Ovary (tissue), 7 donors: ENCODE measurements at regions not wholly inside any gene's neighbourhood (a gene's known extent, or its start where the extent isn't known, plus 50 kb on each side); places are given as distances from the start of the nearest gene placed in this dataset.

ENCODE experiments used
- DNase-seq, 5 donors: peaks; one replicate each; pipeline ENCODE4 v3.0.0-alpha.2; 2019 to 2020
- H3K27ac ChIP-seq, 2 donors: fragments of 200-600 bp; one replicate each; pipeline versions ENCODE4 v1.5.1 to v1.8.0; 2019 to 2022
- H3K27me3 ChIP-seq: fragments of 200-600 bp; one replicate; pipeline ENCODE4 v1.8.0; 2022
- H3K36me3 ChIP-seq: fragments of 200-600 bp; sonication (generic); one replicate; pipeline ENCODE4 v1.5.1; 2019
- H3K4me1 ChIP-seq: one replicate; pipeline ENCODE4 v1.8.1; 2013; ENCODE audit warnings: mild to moderate bottlenecking, moderate library complexity; ENCODE audit not compliant: insufficient read depth
- H3K4me3 ChIP-seq: fragments of 200-600 bp; sonication (generic); one replicate; pipeline ENCODE4 v1.5.1; 2017
- H3K9me3 ChIP-seq, 2 donors: fragments of 200-600 bp in 1 of 2; sonication (generic) in 1 of 2; one replicate each; pipeline versions ENCODE4 v1.5.1 to v1.8.1; 2013 to 2019; ENCODE audit warnings: mild to moderate bottlenecking in 1 of 2, moderate library complexity in 1 of 2
- CTCF ChIP-seq, 3 donors: fragments of 450-650 bp in 2 of 3; fragments of 200-600 bp in 1 of 3; IDR thresholded peaks; one replicate each; pipeline versions ENCODE4 v1.5.1 to v1.8.0; 2016 to 2022; ENCODE audit warnings: antibody characterized with exemption in 3 of 3, mild to moderate bottlenecking in 1 of 3
- EP300 ChIP-seq: sonication (generic); formaldehyde crosslinking; IDR thresholded peaks from one replicate; pipeline ENCODE4 v1.6.1; 2017; ENCODE audit warnings: antibody characterized with exemption
- POLR2A ChIP-seq: fragments of 450-650 bp; IDR thresholded peaks from one replicate; pipeline ENCODE4 v1.6.1; 2017; ENCODE audit warnings: antibody characterized with exemption, mild to moderate bottlenecking, moderate library complexity
- WGBS, 3 donors: extraction: QIAGEN DNeasy Blood & Tissue Kit in 1 of 3; methylation state at CpG; one replicate each; pipeline versions ENCODE4 v1.1.5 to v1.1.7; 2013 to 2017; 5-methylcytosine and 5-hydroxymethylcytosine counted together
- intact Hi-C, 4 donors: fragments of 100-400 bp; cut with DNase I; formaldehyde crosslinking; loops; one replicate each; pipeline versions ENCODE4 v1.11.0 to v1.15.1; 2022 to 2023
- donor health status: DM: no; HTN: no; CAD: no; lungs with moderate emphysema.
- donor health status: DM: no; HTN: no; CAD: no.
- donor health status: Bipolar disorder and iron deficiency.
- donor health status: DM: no; HTN: no; CAD: no.
- donor health status: DM: yes; HTN: yes; CAD: no.

- intact Hi-C loops: no loop called here
Measured at GRCh38 chr4:91984466-91984865, 319.3 kb upstream of the GRID2 start.

GRCh38 chr4:91989914-91990313 lies 313.9 kb upstream of the GRID2 start:
- Histone ChIP-seq H3K27me3 (no peaks in the 10 kb centered on the region), H3K4me1 (no peaks in the 10 kb centered on the region), H3K4me3 (no peak overlapping the region), H3K36me3 (no peaks in the 10 kb centered on the region), H3K9me3 (no peaks in the 10 kb centered on the region), H3K27ac (no peak overlapping the region)
- no peak for TF ChIP-seq EP300
- intact Hi-C loops: no loop called here
- 42 to 89% (median 83%) methylated on average over 2 of the region's 2 CpGs for WGBS, 3 donors
- no peak for DNase-seq

More at GRCh38 chr4:91984466-91984865, 319.3 kb upstream of the GRID2 start:
- no peaks in the 10 kb centered on the region for H3K27me3 ChIP-seq
- no peaks in the 10 kb centered on the region for H3K9me3 ChIP-seq
- no peak overlapping the region for H3K4me3 ChIP-seq
- no peak for DNase-seq
- H3K27ac ChIP-seq: no peak overlapping the region
- 69 to 77% (median 70%) methylated on average over 5 of the region's 5 CpGs for WGBS, 3 donors
- no peaks in the 10 kb centered on the region for H3K36me3 ChIP-seq
- no peaks in the 10 kb centered on the region for H3K4me1 ChIP-seq
- TF ChIP-seq EP300 (no peak), CTCF (IDR thresholded peaks at IDR 0.05) (no peak), POLR2A (no peak)

- DNase-seq: no peak
- TF ChIP-seq CTCF (IDR thresholded peaks at IDR 0.05) (no peak), POLR2A (no peak), EP300 (no peak)
- no peak overlapping the region for H3K27ac ChIP-seq
- intact Hi-C loops: no loop called here
- H3K36me3 ChIP-seq: no peaks in the 10 kb centered on the region
- H3K4me3 ChIP-seq: no peak overlapping the region
- H3K27me3 ChIP-seq: no peaks in the 10 kb centered on the region
- WGBS, 3 donors: 57 to 78% (median 71%) methylated on average over 2 of the region's 2 CpGs
- no peaks in the 10 kb centered on the region for H3K9me3 ChIP-seq
- H3K4me1 ChIP-seq: no peaks in the 10 kb centered on the region
Measured at GRCh38 chr4:91990726-91991125, 313.0 kb upstream of the GRID2 start.

- H3K27me3 ChIP-seq: no peaks in the 10 kb centered on the region
- 85 to 92% (median 90%) methylated on average over 2 of the region's 2 CpGs for WGBS, 3 donors
- H3K4me1 ChIP-seq: no peaks in the 10 kb centered on the region
- H3K4me3 ChIP-seq: no peak overlapping the region
- H3K36me3 ChIP-seq: no peaks in the 10 kb centered on the region
- intact Hi-C loops: no loop called here
- TF ChIP-seq CTCF (IDR thresholded peaks at IDR 0.05) (no peak), POLR2A (no peak), EP300 (no peak)
- no peak for DNase-seq
- H3K27ac ChIP-seq: no peak overlapping the region
- H3K9me3 ChIP-seq: no peaks in the 10 kb centered on the region
Measured at GRCh38 chr4:91997045-91997444, 306.7 kb upstream of the GRID2 start.

- Histone ChIP-seq H3K27ac (no peak overlapping the region), H3K4me3 (no peak overlapping the region), H3K9me3 (no peaks in the 10 kb centered on the region), H3K4me1 (no peaks in the 10 kb centered on the region), H3K27me3 (no peaks in the 10 kb centered on the region), H3K36me3 (no peaks in the 10 kb centered on the region)
- DNase-seq: no peak
- intact Hi-C loops: no loop called here
- 54 to 60% (median 58%) methylated on average over 16 of the region's 16 CpGs for WGBS, 3 donors
- TF ChIP-seq POLR2A: no peak
- no peak for TF ChIP-seq CTCF (IDR thresholded peaks at IDR 0.05)
- no peak for TF ChIP-seq EP300
Measured at GRCh38 chr4:92012899-92013867, 290.6 kb upstream of the GRID2 start.
